B cell (primary cell): ENCODE measurements at regions not wholly inside any gene's neighbourhood (a gene's known extent, or its start where the extent isn't known, plus 50 kb on each side); places are given as distances from the start of the nearest gene placed in this dataset.

Source experiments
- ATAC-seq: fragments of 200-7000 bp; cut with Tn5 transposase; one replicate; pipeline ENCODE4 v1.10.0; 2021; ENCODE audit warnings: low read depth, mild to moderate bottlenecking, moderate number of reproducible peaks, moderate library complexity
- CTCF ChIA-PET: fragments of 350-600 bp; sonication (Branson Sonifier 250); formaldehyde crosslinking; loops from one replicate; lab custom pipeline; 2021; ENCODE audit warnings: antibody characterized with exemption, inconsistent platforms; lab: Charles Lee
- POLR2A ChIA-PET: fragments of 350-600 bp; sonication (Branson Sonifier 250); formaldehyde crosslinking; loops from one replicate; lab custom pipeline; 2021; ENCODE audit warnings: antibody characterized with exemption; lab: Charles Lee
- DNase-seq: peaks from one replicate; pipeline ENCODE4 v3.0.0; 2013
- H2AFZ ChIP-seq: 2 replicates; pipeline ENCODE4 v1.6.1; 2012; ENCODE audit warnings: mild to moderate bottlenecking, low read depth, low read length; ENCODE audit not compliant: insufficient read depth, poor library complexity, severe bottlenecking
- H3K27ac ChIP-seq, 2 donors: 1 replicate in 1 of 2; 2 replicates in 1 of 2; pipeline ENCODE4 v1.5.1; 2012 to 2013; ENCODE audit warnings: low read length in 2 of 2, mild to moderate bottlenecking in 2 of 2, moderate library complexity in 1 of 2
- H3K27me3 ChIP-seq, 4 experiments: fragments of 200-600 bp in 1 of 4; sonication (generic) in 1 of 4; replicated peaks in 1 of 4; 1 replicate in 2 of 4; 2 replicates in 2 of 4; pipeline versions ENCODE4 v1.6.1 to v1.7.0; 2013 to 2016; ENCODE audit warnings: low read length in 3 of 4, mild to moderate bottlenecking in 2 of 4, mixed read lengths in 1 of 4, moderate library complexity in 1 of 4; ENCODE audit not compliant: insufficient read depth in 4 of 4, control insufficient read depth in 3 of 4; ENCODE audit errors: control extremely low read depth in 1 of 4
- H3K36me3 ChIP-seq, 2 experiments: replicated peaks in 1 of 2; 1 replicate in 1 of 2; 2 replicates in 1 of 2; pipeline versions ENCODE4 v1.6.1 to v1.7.1; 2013; ENCODE audit warnings: low read length in 1 of 2; ENCODE audit not compliant: insufficient read depth in 2 of 2, control insufficient read depth in 1 of 2; ENCODE audit errors: control extremely low read depth in 1 of 2, extremely low read depth in 1 of 2
- H3K4me1 ChIP-seq, 2 donors: fragments of 200-600 bp in 1 of 2; sonication (generic) in 1 of 2; 1 replicate in 1 of 2; 2 replicates in 1 of 2; pipeline versions ENCODE4 v1.5.1 to v1.6.1; 2013 to 2017; ENCODE audit warnings: low read length in 2 of 2; ENCODE audit not compliant: control insufficient read depth in 2 of 2, insufficient read depth in 2 of 2
- H3K4me2 ChIP-seq: replicated peaks from 2 replicates; pipeline ENCODE3; 2012; ENCODE audit warnings: mild to moderate bottlenecking, low read depth, low read length; ENCODE audit not compliant: poor library complexity, severe bottlenecking
- H3K4me3 ChIP-seq, 5 experiments: fragments of 200-600 bp in 1 of 5; sonication (generic) in 1 of 5; 1 replicate in 3 of 5; 2 replicates in 2 of 5; pipeline versions ENCODE4 v1.5.1 to v1.7.0; 2011 to 2016; ENCODE audit warnings: low read length in 4 of 5, mild to moderate bottlenecking in 4 of 5, low read depth in 2 of 5, control low read depth in 1 of 5, moderate library complexity in 1 of 5; ENCODE audit not compliant: insufficient read depth in 1 of 5; ENCODE audit errors: control extremely low read depth in 1 of 5, extremely low read depth in 1 of 5
- H3K79me2 ChIP-seq: fragments of 200-600 bp; sonication (generic); one replicate; pipeline ENCODE4 v1.6.0; 2016; ENCODE audit warnings: low read length; ENCODE audit not compliant: control insufficient read depth, insufficient read depth
- H3K9ac ChIP-seq: fragments of 200-600 bp; sonication (generic); 2 replicates; pipeline ENCODE4 v1.6.1; 2017; ENCODE audit warnings: mild to moderate bottlenecking, low read length, moderate library complexity
- H3K9me3 ChIP-seq, 3 donors: one replicate each; pipeline versions ENCODE4 v1.6.1 to v1.7.1; 2013; ENCODE audit warnings: low read length in 2 of 3; ENCODE audit not compliant: control insufficient read depth in 2 of 3, insufficient read depth in 1 of 3; ENCODE audit errors: control extremely low read depth in 1 of 3
- H4K20me1 ChIP-seq: 2 replicates; pipeline ENCODE4 v1.6.0; 2012; ENCODE audit warnings: mild to moderate bottlenecking, low read length; ENCODE audit not compliant: insufficient read depth, control insufficient read depth, poor library complexity, severe bottlenecking
- H3K27ac Mint-ChIP-seq: one replicate; pipeline ENCODE4 v1.8.0; 2021; ENCODE audit warnings: mixed read lengths
- H3K27me3 Mint-ChIP-seq: one replicate; pipeline ENCODE4 v1.8.0; 2021; ENCODE audit warnings: mixed read lengths
- H3K4me1 Mint-ChIP-seq: one replicate; pipeline ENCODE4 v1.8.0; 2021; ENCODE audit warnings: mixed read lengths
- H3K4me3 Mint-ChIP-seq: one replicate; pipeline ENCODE4 v1.8.0; 2021; ENCODE audit warnings: mixed read lengths
- H3K9me3 Mint-ChIP-seq: one replicate; pipeline ENCODE4 v1.8.0; 2022; ENCODE audit warnings: mixed read lengths; ENCODE audit not compliant: insufficient read depth
- CTCF ChIP-seq: fragments of 200-600 bp; IDR thresholded peaks from one replicate; pipeline ENCODE4 v1.8.0; 2022; ENCODE audit warnings: antibody characterized with exemption, mild to moderate bottlenecking
- EZH2 ChIP-seq: IDR thresholded peaks from 2 replicates; pipeline ENCODE4 v1.6.1; 2012; ENCODE audit warnings: borderline replicate concordance, low read depth, mild to moderate bottlenecking, moderate library complexity, low read length; ENCODE audit not compliant: insufficient read depth, poor library complexity, severe bottlenecking
- WGBS: methylation state at CpG from one replicate; pipeline ENCODE4 v1.1.5; 2013; ENCODE audit warnings: missing lambda C conversion rate; ENCODE audit not compliant: insufficient coverage; 5-methylcytosine and 5-hydroxymethylcytosine counted together
- intact Hi-C: fragments of 100-400 bp; cut with micrococcal nuclease; formaldehyde crosslinking; loops from one replicate; pipeline ENCODE4 v1.10.0; 2022

- Mint-ChIP-seq H3K4me3 (no peak overlapping the region), H3K9me3 (no peaks in the 10 kb centered on the region), H3K4me1 (peaks cover 29% of the 10 kb centered on the region), H3K27me3 (no peaks in the 10 kb centered on the region), H3K27ac (no peak overlapping the region)
- ChIA-PET POLR2A (no interaction called here), CTCF (no interaction called here)
- DNase-seq, result no peak
- Histone ChIP-seq H2AFZ (no peak overlapping the region), H3K79me2 (no peaks in the 10 kb centered on the region), H3K4me3 (no peak overlapping the region), H3K27me3 (no peaks in the 10 kb centered on the region), H4K20me1 (no peaks in the 10 kb centered on the region), H3K9ac (no peak overlapping the region), H3K36me3 (no peaks in the 10 kb centered on the region), H3K9me3 (peaks cover 0 to 1% (median 0%) of the 10 kb centered on the region in 3 donors), H3K4me2 (no peak overlapping the region), H3K4me1 (peaks cover 15 to 18% of the 10 kb centered on the region in 2 donors), H3K27ac (no peak overlapping the region)
- ATAC-seq, result no peak
- no peak for TF ChIP-seq EZH2
- TF ChIP-seq CTCF, result no peak
- WGBS, result 100% methylated on average over 5 of the region's 6 CpGs
- intact Hi-C loops, result loop anchor here (2.0 kb wide), 1 partner anchor 16 kb away; no protein-coding TSS in a partner anchor
Measured at GRCh38 chr13:40404407-40404806, 262.0 kb downstream of the FOXO1 start.

- H3K79me2 ChIP-seq, result no peaks in the 10 kb centered on the region
- no peak overlapping the region for H3K27ac ChIP-seq
- ATAC-seq (no peak), DNase-seq (no peak)
- Mint-ChIP-seq H3K4me3 (no peak overlapping the region), H3K9me3 (no peaks in the 10 kb centered on the region), H3K27me3 (no peaks in the 10 kb centered on the region), H3K4me1 (peaks cover 31% of the 10 kb centered on the region), H3K27ac (peak overlapping the region; percentile 28)
- TF ChIP-seq EZH2 (no peak), CTCF (no peak)
- no peak overlapping the region for H2AFZ ChIP-seq
- no peaks in the 10 kb centered on the region for H3K36me3 ChIP-seq
- 100% methylated on average over 2 of the region's 4 CpGs for WGBS
- H3K27me3 ChIP-seq, result no peaks in the 10 kb centered on the region
- peaks cover 15 to 18% of the 10 kb centered on the region in 2 donors for H3K4me1 ChIP-seq
- no peaks in the 10 kb centered on the region for H4K20me1 ChIP-seq
- H3K4me2 ChIP-seq, result no peak overlapping the region
- CTCF ChIA-PET, result interaction anchor here (1.6 kb wide), 1 partner anchor 16 kb away, joined by 4 read pairs; no protein-coding TSS in a partner anchor
- peaks cover 0 to 4% (median 1%) of the 10 kb centered on the region in 3 donors for H3K9me3 ChIP-seq
- H3K9ac ChIP-seq, result no peak overlapping the region
- POLR2A ChIA-PET, result interaction anchor here (0.6 kb wide), 1 partner anchor 8 kb away, joined by 4 read pairs; no protein-coding TSS in a partner anchor
- H3K4me3 ChIP-seq, result no peak overlapping the region
- intact Hi-C loops, result loop anchor here (2.0 kb wide), 1 partner anchor 16 kb away; no protein-coding TSS in a partner anchor
Measured at GRCh38 chr13:40404967-40405716, 261.3 kb downstream of the FOXO1 start.
